GM19023 (cell line): ENCODE measurements at regions not wholly inside any gene's neighbourhood (a gene's known extent, or its start where the extent isn't known, plus 50 kb on each side); places are given as distances from the start of the nearest gene placed in this dataset.
"Not testable (repeated sequence)": the region's sequence is repeated elsewhere in the genome, so short reads cannot be mapped to it uniquely, and the experiment has no call there.

Source experiments
- ATAC-seq: cut with Tn5 transposase; IDR thresholded peaks from one replicate; pipeline ENCODE4 v1.9.1; 2021; ENCODE audit warnings: mild to moderate bottlenecking, moderate library complexity; ENCODE audit not compliant: unreplicated experiment

DNA sequence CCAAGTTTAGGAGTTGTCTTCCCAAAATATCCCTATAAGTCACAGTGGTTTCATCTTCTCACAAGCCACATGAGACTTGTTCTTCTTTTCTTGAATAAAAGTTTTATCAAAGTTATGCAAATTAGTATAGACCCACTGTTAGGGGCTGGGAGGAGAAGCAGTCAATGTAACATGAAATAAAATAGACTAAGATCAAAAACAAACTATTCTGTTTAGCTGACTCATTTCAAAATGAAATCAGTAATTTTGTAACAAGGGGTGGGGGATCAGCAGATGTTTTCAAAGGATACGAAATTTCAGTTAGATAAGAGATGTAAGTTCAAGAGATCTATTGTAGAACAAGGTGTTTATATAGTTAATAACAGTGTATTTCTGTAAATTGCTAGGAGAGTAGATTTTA, 339.6 kb upstream of the PRDM1 start:
- ATAC-seq, result no peak

DNA sequence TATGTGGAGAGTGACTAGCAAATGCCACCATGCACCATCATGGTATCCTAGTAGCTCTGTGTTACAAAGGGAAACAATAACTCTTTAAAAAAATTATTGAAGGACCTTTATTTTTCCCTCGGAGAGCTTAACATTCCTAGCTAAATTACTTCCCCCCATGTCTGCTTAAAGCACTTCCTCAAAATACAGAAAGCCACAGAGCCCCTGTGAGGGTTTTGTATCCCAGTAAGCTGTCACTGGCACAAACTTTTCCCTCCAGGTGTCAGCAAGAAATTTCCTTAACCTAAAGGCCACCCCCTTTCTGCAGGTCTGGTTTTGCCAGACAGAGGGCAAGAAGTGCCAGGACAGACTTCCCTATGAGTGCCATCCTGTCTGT, 340.0 kb upstream of the PRDM1 start:
- no peak for ATAC-seq

- ATAC-seq, result no peak
Observed at GRCh38 chr6:105745464-105746129, 340.5 kb upstream of the PRDM1 start.

DNA sequence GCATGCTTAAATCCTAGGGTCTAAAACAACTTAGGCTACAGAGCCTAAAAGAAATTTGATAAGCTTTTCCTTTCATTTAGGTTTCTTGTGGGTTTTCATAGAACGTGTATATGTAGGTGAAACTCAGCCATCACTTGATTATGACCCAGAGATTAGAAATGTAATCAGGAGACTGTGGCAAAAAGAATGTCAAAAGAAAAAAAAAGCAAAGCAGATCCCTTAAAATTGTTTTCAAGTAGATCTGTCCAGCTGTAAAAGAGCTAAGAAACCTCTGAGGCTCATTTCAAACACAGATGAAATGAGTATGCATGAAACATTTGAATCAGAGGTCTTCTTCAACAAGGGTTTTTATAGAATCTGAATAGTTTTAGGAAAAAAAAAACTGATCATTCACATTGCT, 341.3 kb upstream of the PRDM1 start:
- no peak for ATAC-seq

DNA sequence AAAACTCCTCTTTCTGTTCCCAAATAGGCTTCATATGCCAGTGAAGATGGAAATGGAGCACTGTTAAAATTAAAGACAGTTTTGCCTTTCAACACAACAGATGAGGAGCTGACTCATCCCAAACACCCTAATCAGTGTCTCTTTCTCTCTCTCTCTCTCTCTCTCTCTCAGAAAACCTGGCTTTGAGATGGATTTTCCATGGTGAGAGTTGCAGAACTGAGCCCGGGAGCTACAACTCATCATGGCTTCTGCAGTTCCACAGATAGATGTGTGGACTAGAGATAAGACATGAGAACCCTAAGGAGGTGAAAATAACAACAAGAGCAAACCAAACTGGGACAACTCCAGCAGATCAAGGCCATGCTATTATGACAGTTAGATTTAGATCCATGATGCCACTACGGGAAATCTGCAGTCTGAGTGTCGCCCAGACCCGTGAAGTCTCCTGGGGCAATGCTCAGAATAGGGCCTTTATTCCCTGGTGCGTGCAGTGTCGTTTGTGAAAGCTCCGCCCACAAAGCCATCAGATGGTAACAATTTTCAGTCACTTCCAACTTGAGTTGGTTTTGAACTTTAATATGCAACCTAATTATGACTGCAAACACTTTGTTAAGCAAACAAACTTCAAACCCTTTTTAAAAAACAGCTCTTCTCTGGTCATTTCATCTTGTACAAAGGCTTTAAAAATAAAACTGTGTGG, 338.2 kb upstream of the PREP start:
- no peak for ATAC-seq

- no peak for ATAC-seq
Observed at GRCh38 chr6:105739764-105740163, 336.9 kb upstream of the PREP start.

- no peak for ATAC-seq
Observed at GRCh38 chr6:105733556-105734162, 330.8 kb upstream of the PREP start.

GRCh38 chr6:105728995-105729394, 326.1 kb upstream of the PREP start:
- ATAC-seq, result no peak

DNA sequence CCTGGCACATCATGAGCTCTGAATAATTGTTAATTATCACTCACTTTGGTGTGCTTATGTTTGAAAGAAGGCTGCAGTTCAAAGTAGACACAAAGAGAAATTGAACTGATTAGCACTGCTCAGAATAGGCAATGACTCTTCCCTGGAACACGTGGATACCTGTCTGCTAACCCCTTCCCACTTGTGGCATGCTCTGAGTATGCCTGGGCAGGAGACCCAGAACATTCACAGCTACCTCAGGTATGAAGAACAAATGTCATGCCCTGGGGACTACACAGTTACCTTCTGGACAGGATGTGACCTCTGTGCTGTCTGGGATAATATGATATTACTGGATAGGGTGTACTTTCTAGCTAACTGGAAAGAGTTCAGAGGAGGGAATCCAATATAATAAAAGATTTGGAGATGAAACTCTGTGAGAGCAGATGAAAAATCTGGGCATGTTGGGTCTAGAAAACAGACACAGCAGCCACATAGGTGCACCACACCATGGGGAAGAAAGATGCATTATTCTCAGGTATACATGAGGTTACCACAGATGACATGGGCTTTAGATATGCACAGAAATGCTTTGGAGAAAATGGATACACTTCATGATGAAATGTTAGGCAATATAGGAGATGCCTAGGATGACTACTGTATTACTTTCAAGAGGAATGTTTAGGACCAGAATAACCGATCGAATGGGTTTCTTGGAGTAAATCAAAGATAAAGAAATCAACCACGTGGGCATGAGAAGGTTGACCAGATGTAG, 324.2 kb upstream of the PREP start:
- no peak for ATAC-seq

GRCh38 chr6:105714846-105715245, 312.0 kb upstream of the PREP start:
- no peak for ATAC-seq

GRCh38 chr6:105713474-105714118, 310.7 kb upstream of the PREP start:
- ATAC-seq, result no peak

DNA sequence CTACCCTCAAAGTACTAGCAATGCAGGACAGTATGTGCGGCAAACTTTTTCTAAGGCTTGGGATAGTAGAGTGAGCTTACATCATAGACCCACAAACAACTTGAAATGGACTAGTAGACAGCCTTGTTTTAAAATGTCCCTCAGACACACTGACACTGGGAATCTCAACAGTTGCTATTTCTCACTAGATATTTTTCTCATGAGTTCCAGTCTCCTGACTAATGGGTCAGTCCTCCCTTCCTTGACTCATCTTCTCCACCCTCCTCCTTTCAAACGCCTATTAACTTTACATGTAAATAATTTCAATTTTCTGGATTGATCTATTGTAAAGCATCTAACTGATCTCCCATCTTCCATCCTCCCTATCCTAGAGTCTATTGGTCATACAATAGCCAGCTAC, 308.3 kb upstream of the PREP start:
- ATAC-seq, result no peak

DNA sequence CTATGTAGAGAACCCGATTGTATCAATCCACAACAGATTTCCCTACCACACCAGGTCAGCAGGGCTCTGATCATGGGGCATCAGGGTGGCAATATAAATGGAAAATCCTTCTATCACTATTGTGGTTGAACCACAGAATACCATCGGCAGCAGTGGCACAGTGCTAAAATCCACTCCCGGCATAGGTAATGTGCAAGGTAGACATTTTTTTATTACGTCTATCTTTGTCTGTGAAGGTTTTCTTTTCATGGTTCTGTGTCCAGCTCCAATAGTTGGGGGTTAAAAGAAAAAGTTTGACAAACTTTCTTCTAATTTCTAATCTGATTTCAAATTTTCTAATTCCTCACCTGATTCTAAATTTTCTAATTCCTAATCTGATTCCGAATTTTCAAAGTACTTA, 302.7 kb upstream of the PREP start:
- no peak for ATAC-seq

DNA sequence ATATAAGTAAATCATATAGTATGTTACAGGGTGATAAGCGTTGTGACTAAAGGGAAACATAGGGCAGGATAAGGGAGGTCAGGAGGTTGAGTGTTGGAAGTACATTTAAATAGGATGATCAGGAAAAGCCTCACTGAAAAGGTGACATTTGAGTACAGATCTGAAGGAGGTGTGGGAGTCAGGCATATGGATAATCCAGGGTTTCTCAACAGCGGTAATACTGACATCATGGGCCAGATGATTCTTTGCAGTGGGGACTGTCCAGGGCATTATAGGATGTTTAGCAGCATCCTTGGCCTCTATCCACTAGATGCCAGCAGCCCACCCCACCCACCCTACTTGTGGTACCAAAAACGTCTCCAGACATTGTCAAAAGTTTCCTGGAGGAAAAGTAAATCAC, 292.6 kb upstream of the PREP start:
- no peak for ATAC-seq

DNA sequence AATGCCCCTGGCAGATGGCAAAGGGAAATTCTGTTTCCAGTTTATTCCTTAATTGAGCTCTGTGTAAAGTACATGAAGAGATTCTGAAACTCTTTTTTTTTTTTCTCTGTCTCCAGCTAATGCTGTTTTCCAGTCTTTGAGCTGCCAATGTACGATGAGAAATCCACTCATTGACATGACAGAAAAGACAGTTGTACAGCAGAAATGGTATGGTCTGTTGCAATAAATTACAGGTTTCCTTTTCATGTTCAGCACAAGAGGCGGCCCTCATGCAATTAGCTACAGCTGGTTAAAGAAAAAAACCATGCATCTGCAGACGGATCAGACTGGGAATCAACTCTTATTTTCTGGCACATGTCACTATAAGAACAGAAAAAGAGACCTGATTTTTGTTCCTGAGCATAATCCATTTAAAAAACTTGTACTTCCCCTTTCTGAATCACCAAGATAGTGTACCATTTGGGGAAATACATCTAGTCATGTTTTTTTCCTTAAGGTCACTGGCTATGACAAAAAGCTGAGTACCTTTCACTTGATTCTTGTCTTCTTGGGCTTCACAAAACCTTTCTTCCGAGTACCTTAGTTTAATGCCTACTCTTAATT, 289.8 kb upstream of the PREP start:
- no peak for ATAC-seq

DNA sequence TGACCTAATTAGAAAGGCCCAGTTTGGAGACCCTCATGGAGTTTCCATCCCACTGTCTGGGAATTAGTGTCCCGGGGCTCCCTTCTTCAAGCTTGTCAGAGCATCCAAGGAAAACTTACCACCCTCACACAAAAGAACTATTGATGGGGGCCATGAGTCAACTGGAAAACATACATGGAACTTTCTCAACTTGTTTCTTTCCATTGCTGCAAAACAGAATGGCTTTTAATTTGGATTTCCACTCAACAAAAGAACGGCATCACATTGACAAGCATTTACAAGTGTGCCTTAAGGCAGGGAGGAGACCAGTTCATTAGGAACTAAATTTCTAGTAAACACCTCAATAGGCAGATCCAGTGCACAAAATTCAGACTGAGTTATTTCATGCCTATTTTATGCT, 289.1 kb upstream of the PREP start:
- ATAC-seq, result no peak

DNA sequence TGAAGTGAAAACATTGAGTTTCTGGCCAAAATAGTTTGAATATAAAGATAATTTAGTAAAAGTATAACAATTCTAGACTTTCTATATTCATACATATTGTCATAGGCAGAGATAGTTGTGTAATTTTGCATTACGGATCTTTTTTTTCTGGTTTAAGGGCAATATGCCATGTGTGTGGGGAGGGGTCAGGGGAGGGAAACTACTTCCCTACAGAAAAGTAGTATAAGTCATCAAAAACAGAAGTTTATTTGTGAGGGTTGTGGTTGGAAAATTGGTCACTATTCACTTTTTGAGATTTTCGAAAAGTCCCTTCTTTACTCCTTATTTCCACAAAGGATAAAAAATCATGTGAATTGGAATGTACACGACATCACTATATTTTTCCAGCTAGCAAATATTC, 288.2 kb upstream of the PREP start:
- ATAC-seq, result no peak

DNA sequence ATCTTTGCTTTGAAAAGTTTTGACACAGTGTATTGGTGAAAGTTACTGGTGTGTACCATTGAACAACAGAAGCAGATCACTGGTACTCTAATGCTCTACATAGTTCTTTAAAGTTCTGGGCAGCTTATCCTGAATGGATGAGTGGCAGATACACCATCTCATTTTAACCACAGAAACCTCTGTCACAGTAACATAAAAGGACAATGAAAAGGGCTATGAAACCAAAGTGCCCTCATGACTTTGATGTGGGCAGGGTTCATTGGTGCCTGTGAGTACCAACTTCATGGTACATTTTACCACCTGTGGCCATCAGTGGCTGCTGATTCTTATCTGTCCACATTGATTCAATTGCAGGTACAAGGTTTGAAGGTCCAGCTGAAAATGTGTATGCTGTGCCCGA, 285.7 kb upstream of the PREP start:
- ATAC-seq, result no peak

DNA sequence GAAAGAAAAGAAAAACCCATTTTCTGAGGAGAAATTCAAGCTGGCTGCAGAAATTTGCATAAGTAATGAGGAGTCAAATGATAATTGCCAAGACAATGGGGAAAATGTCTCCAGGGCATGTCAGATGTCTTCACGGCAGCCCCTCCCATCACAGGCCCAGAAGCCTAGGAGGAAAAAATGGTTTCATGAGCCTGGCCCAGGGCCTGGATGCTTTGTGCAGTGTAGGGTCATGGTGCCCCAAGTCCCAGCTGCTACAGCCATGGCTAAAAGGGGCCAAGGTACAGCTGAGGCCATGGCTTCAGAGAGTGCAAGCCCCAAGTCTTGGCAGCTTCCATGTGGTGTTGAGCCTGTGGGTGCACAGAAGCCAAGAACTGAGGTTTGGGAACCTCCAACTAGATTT, 283.9 kb upstream of the PREP start:
- not testable (repeated sequence) for ATAC-seq

DNA sequence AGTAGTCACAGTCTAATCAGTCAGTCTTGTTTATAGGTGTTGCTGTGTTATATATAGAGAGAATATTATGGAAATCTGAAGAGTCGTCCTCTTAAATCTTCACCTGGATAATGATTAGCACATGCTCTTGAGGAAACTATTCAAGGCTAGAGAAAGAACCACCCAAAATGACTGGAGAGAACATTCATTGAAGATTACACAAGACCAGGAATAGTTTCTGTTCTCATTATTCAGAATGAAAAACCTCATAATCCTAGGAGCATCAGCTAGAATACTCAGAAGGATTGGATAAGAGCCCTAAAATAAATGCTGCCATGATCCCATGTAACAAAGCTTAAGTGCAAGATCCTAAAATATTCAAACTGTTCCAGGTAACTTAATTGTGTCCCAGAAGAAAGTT, 278.2 kb upstream of the PREP start:
- ATAC-seq, result no peak

DNA sequence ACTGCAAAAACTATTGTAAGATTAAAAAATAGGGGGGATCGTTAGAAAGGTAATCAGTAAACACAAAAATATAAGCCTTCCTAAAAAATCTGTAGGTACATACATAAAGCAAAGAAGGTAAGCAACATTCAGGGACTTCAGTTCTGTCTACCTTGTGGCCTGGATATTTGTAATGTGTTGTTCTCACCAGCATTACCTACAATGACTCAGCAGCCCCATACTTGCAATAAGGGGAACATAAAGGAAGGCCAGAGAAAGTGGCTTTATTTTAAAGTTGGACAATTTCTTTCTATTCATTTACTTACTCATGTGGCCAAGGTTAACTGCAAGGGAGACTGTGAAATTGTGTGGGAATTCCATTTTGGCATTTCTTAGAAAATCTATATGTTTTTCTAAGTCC, 277.2 kb upstream of the PREP start:
- no peak for ATAC-seq
